Lower lobe of right lung (tissue), 2 donors: ENCODE measurements at regions not wholly inside any gene's neighbourhood (a gene's known extent, or its start where the extent isn't known, plus 50 kb on each side); places are given as distances from the start of the nearest gene placed in this dataset.

Source experiments
- ATAC-seq, 2 donors: fragments of 200-7000 bp; cut with Tn5 transposase; one replicate each; pipeline ENCODE4 v1.9.1; 2020 to 2022; ENCODE audit warnings: mild to moderate bottlenecking in 2 of 2, moderate library complexity in 2 of 2
- DNase-seq: peaks from one replicate; pipeline ENCODE4 v3.0.0-alpha.2; 2020
- H3K27ac ChIP-seq: fragments of 200-600 bp; one replicate; pipeline ENCODE4 v1.8.0; 2022
- H3K27me3 ChIP-seq: fragments of 200-600 bp; one replicate; pipeline ENCODE4 v1.8.0; 2022; ENCODE audit warnings: low read depth
- H3K36me3 ChIP-seq: fragments of 200-600 bp; one replicate; pipeline ENCODE4 v1.8.0; 2022; ENCODE audit warnings: mild to moderate bottlenecking
- H3K4me1 ChIP-seq: fragments of 200-600 bp; one replicate; pipeline ENCODE4 v1.8.0; 2022
- H3K4me3 ChIP-seq: fragments of 200-600 bp; one replicate; pipeline ENCODE4 v1.8.0; 2022; ENCODE audit warnings: mild to moderate bottlenecking
- H3K9me3 ChIP-seq: fragments of 200-600 bp; one replicate; pipeline ENCODE4 v1.8.0; 2022
- CTCF ChIP-seq: fragments of 200-600 bp; IDR thresholded peaks from one replicate; pipeline ENCODE4 v1.8.0; 2022; ENCODE audit warnings: antibody characterized with exemption, mild to moderate bottlenecking
- intact Hi-C: fragments of 100-400 bp; cut with DNase I; formaldehyde crosslinking; loops from one replicate; pipeline ENCODE4 v1.11.0; 2022
- donor health status: DM: no; HTN: yes; CAD: no; lungs with severe emphysema.

GRCh38 chr11:110797453-110797852 is 85.2 kb upstream of the ARHGAP20 start:
- Histone ChIP-seq H3K27me3 (no peaks in the 10 kb centered on the region), H3K27ac (no peak overlapping the region), H3K4me1 (no peaks in the 10 kb centered on the region), H3K9me3 (no peaks in the 10 kb centered on the region), H3K36me3 (no peaks in the 10 kb centered on the region), H3K4me3 (no peak overlapping the region)
- ATAC-seq (peak; percentile 79 to 87), DNase-seq (no peak)
- intact Hi-C loops, result no loop called here
- TF ChIP-seq CTCF, result no peak

GRCh38 chr11:110795112-110795624 is 82.9 kb upstream of the ARHGAP20 start:
- DNase-seq (no peak), ATAC-seq (no peak)
- no peaks in the 10 kb centered on the region for H3K36me3 ChIP-seq
- H3K9me3 ChIP-seq, result no peaks in the 10 kb centered on the region
- no peaks in the 10 kb centered on the region for H3K27me3 ChIP-seq
- H3K4me1 ChIP-seq, result no peaks in the 10 kb centered on the region
- H3K4me3 ChIP-seq, result no peak overlapping the region
- no peak for TF ChIP-seq CTCF
- intact Hi-C loops, result no loop called here
- H3K27ac ChIP-seq, result no peak overlapping the region

- no peaks in the 10 kb centered on the region for H3K4me1 ChIP-seq
- no peaks in the 10 kb centered on the region for H3K27me3 ChIP-seq
- no peak overlapping the region for H3K27ac ChIP-seq
- H3K36me3 ChIP-seq, result no peaks in the 10 kb centered on the region
- DNase-seq (no peak), ATAC-seq (no peak)
- no peak for TF ChIP-seq CTCF
- no peak overlapping the region for H3K4me3 ChIP-seq
- intact Hi-C loops, result no loop called here
- no peaks in the 10 kb centered on the region for H3K9me3 ChIP-seq
Observed at GRCh38 chr11:110793556-110793955, 81.3 kb upstream of the ARHGAP20 start.

- no peak for TF ChIP-seq CTCF
- H3K4me3 ChIP-seq, result no peak overlapping the region
- intact Hi-C loops, result no loop called here
Observed at GRCh38 chr11:110791621-110792020, 79.4 kb upstream of the ARHGAP20 start.

GRCh38 chr11:110787680-110788079 is 75.4 kb upstream of the ARHGAP20 start:
- Histone ChIP-seq H3K27ac (no peak overlapping the region), H3K36me3 (no peaks in the 10 kb centered on the region), H3K4me3 (no peak overlapping the region), H3K27me3 (no peaks in the 10 kb centered on the region), H3K9me3 (no peaks in the 10 kb centered on the region), H3K4me1 (no peaks in the 10 kb centered on the region)
- DNase-seq (no peak), ATAC-seq (no peak)
- intact Hi-C loops, result no loop called here
- TF ChIP-seq CTCF, result no peak

More at GRCh38 chr11:110791621-110792020, 79.4 kb upstream of the ARHGAP20 start:
- ATAC-seq (no peak), DNase-seq (no peak)
- no peak overlapping the region for H3K27ac ChIP-seq
- H3K36me3 ChIP-seq, result no peaks in the 10 kb centered on the region
- H3K9me3 ChIP-seq, result no peaks in the 10 kb centered on the region
- H3K27me3 ChIP-seq, result no peaks in the 10 kb centered on the region
- no peaks in the 10 kb centered on the region for H3K4me1 ChIP-seq
